AG10803 (cell line): ENCODE measurements at regions not wholly inside any gene's neighbourhood (a gene's known extent, or its start where the extent isn't known, plus 50 kb on each side); places are given as distances from the start of the nearest gene placed in this dataset.

Experiments
- DNase-seq: peaks from one replicate; pipeline ENCODE4 v3.0.0; 2010; ENCODE audit warnings: low read depth
- H3K4me3 ChIP-seq: 2 replicates; pipeline ENCODE4 v1.5.1; 2011; ENCODE audit warnings: mild to moderate bottlenecking, low read length, control low read depth
- TF ChIP-seq, protein P1 (sequence below): conservative IDR thresholded peaks from 2 replicates; pipeline ENCODE4 v1.5.1; 2011; ENCODE audit warnings: mild to moderate bottlenecking, low read length, control low read depth, inconsistent platforms

DNA sequence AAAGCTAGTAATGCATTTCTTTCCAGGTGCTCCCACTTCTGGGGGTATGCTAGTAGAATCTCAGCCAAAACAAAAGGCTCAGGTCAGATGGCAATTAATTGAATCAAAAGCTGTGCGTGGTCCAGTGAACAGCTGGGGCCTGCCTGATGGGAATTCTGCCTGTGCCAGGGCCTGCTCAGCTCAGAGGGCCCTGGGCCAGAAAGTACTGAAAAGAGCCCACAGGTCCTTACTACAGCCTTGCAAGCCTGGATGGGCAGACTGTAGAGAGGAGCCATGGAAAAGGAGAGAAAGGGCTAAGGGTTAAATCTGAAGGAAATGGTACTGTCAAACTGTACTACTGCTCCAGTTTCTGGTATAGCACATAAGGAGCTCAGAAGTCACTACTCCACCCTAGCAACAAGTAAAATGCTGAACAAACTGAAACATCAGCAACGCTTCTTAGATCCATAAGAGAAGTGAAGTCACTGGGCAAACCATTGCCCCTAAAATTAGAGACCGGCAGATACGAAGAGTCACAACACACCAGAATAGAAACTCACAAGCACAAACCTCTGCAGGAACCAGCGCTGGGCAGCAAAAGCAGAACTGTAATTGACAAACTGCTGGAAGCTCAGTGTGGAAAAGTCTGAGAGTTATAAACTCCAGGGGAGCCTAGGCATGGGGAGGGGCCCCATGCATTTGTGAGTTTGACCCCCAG is 121.1 kb upstream of the SYT6 start:
- no peak for DNase-seq
- H3K4me3 ChIP-seq, result no peak overlapping the region
- TF ChIP-seq, protein P1, sequence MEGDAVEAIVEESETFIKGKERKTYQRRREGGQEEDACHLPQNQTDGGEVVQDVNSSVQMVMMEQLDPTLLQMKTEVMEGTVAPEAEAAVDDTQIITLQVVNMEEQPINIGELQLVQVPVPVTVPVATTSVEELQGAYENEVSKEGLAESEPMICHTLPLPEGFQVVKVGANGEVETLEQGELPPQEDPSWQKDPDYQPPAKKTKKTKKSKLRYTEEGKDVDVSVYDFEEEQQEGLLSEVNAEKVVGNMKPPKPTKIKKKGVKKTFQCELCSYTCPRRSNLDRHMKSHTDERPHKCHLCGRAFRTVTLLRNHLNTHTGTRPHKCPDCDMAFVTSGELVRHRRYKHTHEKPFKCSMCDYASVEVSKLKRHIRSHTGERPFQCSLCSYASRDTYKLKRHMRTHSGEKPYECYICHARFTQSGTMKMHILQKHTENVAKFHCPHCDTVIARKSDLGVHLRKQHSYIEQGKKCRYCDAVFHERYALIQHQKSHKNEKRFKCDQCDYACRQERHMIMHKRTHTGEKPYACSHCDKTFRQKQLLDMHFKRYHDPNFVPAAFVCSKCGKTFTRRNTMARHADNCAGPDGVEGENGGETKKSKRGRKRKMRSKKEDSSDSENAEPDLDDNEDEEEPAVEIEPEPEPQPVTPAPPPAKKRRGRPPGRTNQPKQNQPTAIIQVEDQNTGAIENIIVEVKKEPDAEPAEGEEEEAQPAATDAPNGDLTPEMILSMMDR, result no peak

DNA sequence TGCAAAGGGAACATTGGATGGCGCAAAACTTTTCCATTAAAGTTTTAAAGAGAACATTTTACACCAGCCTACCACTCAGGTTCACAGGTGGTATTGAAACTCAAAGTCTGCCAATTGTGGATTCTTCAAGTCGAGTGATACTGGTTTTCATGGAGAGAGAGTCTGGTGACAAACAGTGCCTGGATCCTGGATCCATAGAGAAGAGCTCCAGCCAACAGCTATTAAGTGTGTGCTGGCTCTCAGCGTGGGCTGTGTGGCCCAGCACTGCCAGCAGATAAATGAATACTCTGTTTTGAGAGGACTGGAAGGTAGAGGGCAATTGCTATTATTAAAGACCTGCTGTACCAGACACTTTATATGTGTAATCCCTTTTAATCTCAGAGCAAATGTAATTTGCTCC is 118.9 kb upstream of the SYT6 start:
- TF ChIP-seq, protein P1, result no peak
- DNase-seq, result no peak
- H3K4me3 ChIP-seq, result no peak overlapping the region

DNA sequence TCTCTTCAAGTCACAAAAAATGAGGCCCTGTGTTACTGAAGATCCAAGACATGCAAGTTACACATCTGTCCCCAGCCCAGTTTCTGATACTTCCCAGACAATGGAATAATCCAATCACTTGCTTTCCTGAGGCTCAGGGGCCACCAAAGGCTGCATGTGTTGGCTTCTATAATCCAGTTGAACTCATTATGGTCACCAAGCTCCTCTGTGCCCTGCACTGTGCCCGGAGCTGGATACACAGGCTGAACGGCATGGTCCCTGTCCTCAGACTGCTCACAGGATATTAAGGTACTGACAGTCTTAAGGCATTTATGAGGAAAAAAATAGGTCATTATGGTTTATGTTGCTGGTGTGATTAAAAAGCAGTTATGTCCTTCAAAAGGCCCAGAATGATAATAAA is 117.0 kb upstream of the SYT6 start:
- DNase-seq, result no peak
- H3K4me3 ChIP-seq, result no peak overlapping the region
- TF ChIP-seq, protein P1, result no peak

DNA sequence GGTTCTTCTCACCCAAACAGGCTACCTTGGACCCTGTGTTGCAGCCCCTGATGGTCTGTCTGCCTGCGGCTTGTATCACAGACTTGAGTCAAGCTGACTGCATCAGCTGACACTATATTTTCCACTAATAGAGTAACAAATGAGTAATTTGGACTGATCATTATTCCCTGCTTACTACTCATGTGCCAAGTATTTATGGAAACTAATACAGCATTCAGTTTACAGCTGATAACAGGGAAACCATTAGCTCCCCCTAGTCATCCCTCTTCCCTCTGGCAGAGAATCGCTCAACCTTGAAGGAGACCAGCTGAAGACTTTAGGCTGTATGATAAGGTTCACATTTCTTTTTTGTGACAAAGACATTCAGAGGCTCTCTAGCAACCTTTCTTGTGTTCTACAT is 116.6 kb upstream of the SYT6 start:
- H3K4me3 ChIP-seq, result no peak overlapping the region
- DNase-seq, result no peak
- TF ChIP-seq, protein P1, result no peak

DNA sequence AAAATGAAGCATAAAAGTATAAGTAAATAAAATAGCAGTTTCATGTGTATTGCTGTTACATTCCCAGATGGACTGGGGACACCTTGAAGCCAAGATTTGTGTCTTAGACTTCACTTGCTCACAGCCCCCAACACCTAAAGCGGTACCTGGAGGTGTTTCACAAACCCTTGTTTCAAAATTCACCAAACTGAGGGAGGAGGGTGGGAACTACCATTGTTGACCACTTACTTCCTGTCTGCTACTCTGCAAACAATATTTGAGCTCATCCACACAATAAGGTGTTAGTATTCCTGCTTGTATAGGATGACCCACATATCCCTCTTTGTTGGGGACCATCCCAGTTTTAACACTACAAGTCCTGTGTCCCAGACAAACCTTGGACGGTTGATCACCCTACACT is 115.9 kb upstream of the SYT6 start:
- H3K4me3 ChIP-seq, result no peak overlapping the region
- TF ChIP-seq, protein P1, result no peak
- DNase-seq, result no peak

DNA sequence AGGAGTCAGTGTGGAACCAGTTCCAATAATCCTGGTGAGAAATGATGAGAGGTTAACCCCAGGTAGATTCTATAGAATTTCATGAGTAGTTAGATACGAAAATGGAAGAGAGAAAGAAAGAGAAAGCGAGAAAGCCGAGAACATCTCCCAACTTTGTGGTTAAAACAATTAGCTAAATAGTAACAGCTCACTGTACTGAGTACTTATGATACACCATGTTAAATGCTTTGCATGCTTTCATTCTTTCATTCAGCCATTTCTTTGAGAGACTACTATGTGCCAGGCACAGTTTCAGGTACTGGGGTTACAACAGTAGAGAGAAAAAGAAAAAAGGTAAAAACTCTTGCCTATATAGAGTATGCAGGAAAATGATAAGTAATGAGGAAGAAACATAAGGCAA is 109.7 kb upstream of the SYT6 start:
- no peak overlapping the region for H3K4me3 ChIP-seq
- TF ChIP-seq, protein P1, result no peak
- DNase-seq, result no peak

DNA sequence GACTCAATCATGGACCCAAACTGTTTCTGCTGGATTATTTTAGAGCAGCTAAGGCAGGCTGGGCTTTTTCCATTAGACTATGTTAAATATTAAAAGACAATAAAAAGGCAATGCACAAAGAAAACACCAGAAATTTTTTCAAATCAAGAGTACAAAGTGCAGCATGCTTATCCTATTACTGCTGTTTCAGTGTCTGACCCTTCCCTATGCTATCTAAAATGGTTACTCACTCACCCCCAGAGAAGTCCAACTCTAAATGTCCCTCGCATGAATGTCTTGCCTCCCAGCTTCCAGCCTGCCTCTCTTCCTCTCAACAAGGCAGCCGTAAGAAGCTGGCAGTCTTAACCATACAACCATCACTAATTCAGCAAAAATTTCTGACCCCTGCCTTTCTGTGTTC is 108.7 kb upstream of the SYT6 start:
- TF ChIP-seq, protein P1, result no peak
- DNase-seq, result no peak
- no peak overlapping the region for H3K4me3 ChIP-seq
